Endothelial cell of umbilical vein (primary cell): ENCODE measurements at regions not wholly inside any gene's neighbourhood (a gene's known extent, or its start where the extent isn't known, plus 50 kb on each side); places are given as distances from the start of the nearest gene placed in this dataset.

Source experiments
- CTCF ChIP-seq, 2 donors: IDR thresholded peaks; 1 replicate in 1 of 2; 2 replicates in 1 of 2; pipeline ENCODE4 v1.5.1; 2011; ENCODE audit warnings: low read length in 2 of 2, mild to moderate bottlenecking in 2 of 2, moderate library complexity in 2 of 2, control low read depth in 1 of 2, inconsistent platforms in 1 of 2, low read depth in 1 of 2; ENCODE audit not compliant: insufficient read depth in 1 of 2; ENCODE audit errors: extremely low read depth in 1 of 2
- JUN ChIP-seq: IDR thresholded peaks from 2 replicates; pipeline ENCODE4 v1.6.1; 2011; ENCODE audit warnings: borderline replicate concordance, low read depth; ENCODE audit not compliant: insufficient read length, insufficient read depth

- TF ChIP-seq CTCF (IDR thresholded peaks at IDR 0.05; ENCODE audit: extremely low read depth in 1 of 2, insufficient read depth in 1 of 2, low read depth in 1 of 2, low read length in 2 of 2): no peak
- TF ChIP-seq JUN: no peak
These were observed 526.9 kb upstream of the NECTIN3 start for GRCh38 chr3:110544730-110545129.
